Mesenchymal stem cell (in vitro differentiated cells and primary cell): ENCODE measurements at regions not wholly inside any gene's neighbourhood (a gene's known extent, or its start where the extent isn't known, plus 50 kb on each side); places are given as distances from the start of the nearest gene placed in this dataset.

Experiments
- DNase-seq: peaks from one replicate; pipeline ENCODE4 v3.0.0-alpha.2; 2013
- H2AFZ ChIP-seq: one replicate; pipeline ENCODE4 v1.6.1; 2013; ENCODE audit warnings: low read depth, mild to moderate bottlenecking, control low read depth, inconsistent platforms, low read length, moderate library complexity
- H2AK5ac ChIP-seq: 2 replicates; pipeline ENCODE4 v1.6.1; 2013; ENCODE audit warnings: low read length, moderate library complexity, mild to moderate bottlenecking, inconsistent platforms; ENCODE audit not compliant: severe bottlenecking
- H2BK120ac ChIP-seq: one replicate; pipeline ENCODE4 v1.6.1; 2013; ENCODE audit warnings: low read depth, mild to moderate bottlenecking, inconsistent platforms, low read length, moderate library complexity
- H2BK12ac ChIP-seq, 2 experiments: one replicate each; pipeline ENCODE4 v1.6.1; 2013; ENCODE audit warnings: inconsistent platforms in 2 of 2, low read length in 2 of 2, mild to moderate bottlenecking in 2 of 2, moderate library complexity in 2 of 2, control low read depth in 1 of 2
- H2BK15ac ChIP-seq: one replicate; pipeline ENCODE4 v1.6.1; 2013; ENCODE audit warnings: mild to moderate bottlenecking, low read depth, inconsistent platforms; ENCODE audit not compliant: poor library complexity, severe bottlenecking
- H2BK5ac ChIP-seq: 2 replicates; pipeline ENCODE4 v1.6.1; 2013; ENCODE audit warnings: low read depth, mild to moderate bottlenecking, low read length, control low read depth, inconsistent platforms; ENCODE audit not compliant: poor library complexity, severe bottlenecking
- H3K14ac ChIP-seq, 2 experiments: one replicate each; pipeline ENCODE4 v1.6.1; 2013; ENCODE audit warnings: inconsistent platforms in 2 of 2, low read length in 2 of 2, control low read depth in 1 of 2, mild to moderate bottlenecking in 1 of 2, moderate library complexity in 1 of 2
- H3K18ac ChIP-seq, 2 experiments: one replicate each; pipeline ENCODE4 v1.6.1; 2013; ENCODE audit warnings: inconsistent platforms in 2 of 2, low read length in 2 of 2, control low read depth in 1 of 2, low read depth in 1 of 2, mild to moderate bottlenecking in 1 of 2
- H3K23ac ChIP-seq, 2 experiments: one replicate each; pipeline ENCODE4 v1.6.1; 2013; ENCODE audit warnings: inconsistent platforms in 2 of 2, low read length in 2 of 2, mild to moderate bottlenecking in 2 of 2, moderate library complexity in 2 of 2, control low read depth in 1 of 2
- H3K27ac ChIP-seq: 2 replicates; pipeline ENCODE4 v1.5.1; 2013; ENCODE audit warnings: mild to moderate bottlenecking, moderate library complexity, low read length, control low read depth, inconsistent platforms; ENCODE audit not compliant: poor library complexity, severe bottlenecking
- H3K27me3 ChIP-seq, 2 experiments: 2 replicates each; pipeline versions ENCODE4 v1.6.1 to v1.7.0; 2013; ENCODE audit warnings: low read length in 2 of 2, mild to moderate bottlenecking in 2 of 2, moderate library complexity in 2 of 2, control low read depth in 1 of 2, inconsistent platforms in 1 of 2; ENCODE audit not compliant: control insufficient read depth in 1 of 2, insufficient read depth in 1 of 2
- H3K36me3 ChIP-seq, 2 experiments: 2 replicates each; pipeline versions ENCODE4 v1.6.1 to v1.7.0; 2013; ENCODE audit warnings: low read length in 2 of 2, control low read depth in 1 of 2, inconsistent platforms in 1 of 2, low read depth in 1 of 2, mild to moderate bottlenecking in 1 of 2; ENCODE audit not compliant: insufficient read depth in 2 of 2, control insufficient read depth in 1 of 2
- H3K4ac ChIP-seq, 2 experiments: one replicate each; pipeline ENCODE4 v1.6.1; 2013; ENCODE audit warnings: inconsistent platforms in 2 of 2, low read length in 2 of 2, mild to moderate bottlenecking in 2 of 2, moderate library complexity in 2 of 2, control low read depth in 1 of 2, low read depth in 1 of 2
- H3K4me1 ChIP-seq: 2 replicates; pipeline ENCODE4 v1.6.1; 2013; ENCODE audit warnings: low read depth, low read length, control low read depth; ENCODE audit not compliant: control insufficient read depth, insufficient read depth
- H3K4me2 ChIP-seq: 2 replicates; pipeline ENCODE4 v1.6.1; 2013; ENCODE audit warnings: low read length, mild to moderate bottlenecking, inconsistent platforms; ENCODE audit not compliant: poor library complexity, severe bottlenecking
- H3K4me3 ChIP-seq, 2 experiments: 2 replicates each; pipeline versions ENCODE4 v1.5.1 to v1.7.0; 2013; ENCODE audit warnings: low read length in 2 of 2, mild to moderate bottlenecking in 2 of 2, control low read depth in 1 of 2, low read depth in 1 of 2; ENCODE audit not compliant: insufficient read depth in 1 of 2
- H3K79me1 ChIP-seq: replicated peaks from 2 replicates; pipeline ENCODE4 v1.6.1; 2013; ENCODE audit warnings: mild to moderate bottlenecking, control low read depth, low read length, inconsistent platforms; ENCODE audit not compliant: poor library complexity, severe bottlenecking
- H3K9ac ChIP-seq: 2 replicates; pipeline ENCODE4 v1.7.0; 2013; ENCODE audit warnings: mild to moderate bottlenecking, low read length, moderate library complexity
- H3K9me3 ChIP-seq: 2 replicates; pipeline ENCODE4 v1.7.0; 2013; ENCODE audit warnings: mild to moderate bottlenecking, low read length; ENCODE audit not compliant: control insufficient read depth
- H4K8ac ChIP-seq: one replicate; pipeline ENCODE4 v1.6.1; 2013; ENCODE audit warnings: inconsistent platforms, mild to moderate bottlenecking, low read length, moderate library complexity
- H4K91ac ChIP-seq: one replicate; pipeline ENCODE4 v1.6.1; 2013; ENCODE audit warnings: mild to moderate bottlenecking, low read length, inconsistent platforms
- WGBS: methylation state at CpG from one replicate; pipeline ENCODE4 v1.1.7; 2013; ENCODE audit warnings: mixed read lengths; 5-methylcytosine and 5-hydroxymethylcytosine counted together

DNA sequence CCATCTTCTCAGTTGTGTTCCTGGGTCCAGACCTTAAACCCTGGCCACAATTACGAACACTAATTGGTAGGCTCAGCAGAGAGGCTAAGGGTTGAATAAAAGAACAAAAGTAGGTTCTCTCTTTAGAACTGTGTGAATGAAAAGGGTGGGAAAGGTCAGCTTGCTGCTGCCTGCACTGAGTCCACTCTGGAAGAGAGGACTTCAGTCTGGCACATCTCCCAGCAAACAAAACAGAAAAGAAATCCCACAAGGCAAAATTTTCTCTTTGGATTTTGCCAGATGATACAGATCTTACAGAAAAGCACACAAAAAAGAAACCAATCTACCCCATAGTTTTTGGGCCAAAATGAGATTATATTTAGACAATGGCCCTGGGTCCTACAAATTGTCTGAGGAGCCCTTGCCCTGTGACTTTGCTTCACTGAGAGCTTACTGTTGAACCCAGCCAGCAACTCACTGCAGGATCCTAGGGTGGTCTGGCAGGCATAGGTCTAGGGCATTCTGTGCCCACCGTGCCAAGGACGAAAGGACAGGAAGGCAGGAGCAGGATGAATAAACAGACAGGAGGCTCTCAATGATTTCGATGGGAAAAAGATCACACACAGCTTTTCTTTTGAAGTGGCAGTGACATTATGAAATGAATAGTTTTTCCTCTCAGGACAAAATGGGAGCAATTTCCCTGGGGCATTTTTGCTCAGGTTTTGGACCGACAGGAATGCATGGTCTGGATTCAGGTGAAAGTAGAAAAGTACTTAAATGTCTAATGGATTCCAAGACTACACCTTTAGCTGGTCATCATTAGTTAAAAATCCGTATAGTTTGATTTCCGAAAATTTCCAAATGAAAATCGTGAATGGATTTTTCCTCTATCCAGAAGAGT, 68.4 kb upstream of the STAM2 start:
- Histone ChIP-seq H3K4me1 (no peaks in the 10 kb centered on the region), H3K23ac (no peak overlapping the region), H3K27ac (no peak overlapping the region), H2BK5ac (no peak overlapping the region), H2AFZ (no peak overlapping the region), H2BK15ac (no peak overlapping the region), H3K4me3 (no peak overlapping the region), H3K4me2 (no peak overlapping the region), H2BK12ac (no peak overlapping the region), H3K27me3 (no peaks in the 10 kb centered on the region), H3K36me3 (no peaks in the 10 kb centered on the region), H4K8ac (peak overlapping the region; percentile 49), H2AK5ac (no peak overlapping the region), H3K9me3 (peaks cover 4% of the 10 kb centered on the region), H3K18ac (peak overlapping the region in 1 of 2 experiments; percentile 39), H2BK120ac (no peak overlapping the region), H3K79me1 (no peaks in the 10 kb centered on the region), H3K4ac (no peak overlapping the region), H3K9ac (no peak overlapping the region), H3K14ac (no peak overlapping the region), H4K91ac (peak overlapping the region; percentile 78)
- WGBS, result 87% methylated on average over 8 of the region's 8 CpGs
- DNase-seq, result no peak

DNA sequence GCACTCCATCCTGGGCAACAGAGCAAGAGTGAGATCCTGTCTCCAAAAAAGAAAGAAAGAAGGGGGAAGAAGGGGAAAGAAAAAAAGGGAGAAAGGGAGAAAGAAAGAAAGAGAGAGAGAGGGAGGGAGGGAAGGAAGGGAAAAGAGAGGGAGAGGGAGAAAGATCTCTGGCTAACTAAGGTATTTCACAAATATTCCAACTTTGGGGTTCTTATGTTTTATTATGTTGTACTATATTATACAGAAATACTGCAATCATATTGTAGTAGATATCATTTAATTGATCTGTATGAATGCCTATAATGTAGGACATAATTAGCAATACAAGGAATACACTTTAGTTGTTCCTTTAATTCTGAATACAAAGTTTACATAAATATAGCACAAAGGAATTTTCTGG, 70.1 kb upstream of the STAM2 start:
- Histone ChIP-seq H2AFZ (no peak overlapping the region), H3K27me3 (no peaks in the 10 kb centered on the region), H3K36me3 (no peaks in the 10 kb centered on the region), H2BK15ac (no peak overlapping the region), H4K8ac (no peak overlapping the region), H3K27ac (no peak overlapping the region), H3K4me2 (no peak overlapping the region), H3K14ac (no peak overlapping the region), H2BK12ac (no peak overlapping the region), H2BK5ac (no peak overlapping the region), H3K23ac (no peak overlapping the region), H2AK5ac (no peak overlapping the region), H3K4ac (no peak overlapping the region), H3K4me3 (no peak overlapping the region), H3K4me1 (no peaks in the 10 kb centered on the region), H4K91ac (no peak overlapping the region), H3K79me1 (no peaks in the 10 kb centered on the region), H3K9me3 (peaks cover under 1% of the 10 kb centered on the region), H3K9ac (no peak overlapping the region), H2BK120ac (no peak overlapping the region), H3K18ac (no peak overlapping the region)
- no peak for DNase-seq

DNA sequence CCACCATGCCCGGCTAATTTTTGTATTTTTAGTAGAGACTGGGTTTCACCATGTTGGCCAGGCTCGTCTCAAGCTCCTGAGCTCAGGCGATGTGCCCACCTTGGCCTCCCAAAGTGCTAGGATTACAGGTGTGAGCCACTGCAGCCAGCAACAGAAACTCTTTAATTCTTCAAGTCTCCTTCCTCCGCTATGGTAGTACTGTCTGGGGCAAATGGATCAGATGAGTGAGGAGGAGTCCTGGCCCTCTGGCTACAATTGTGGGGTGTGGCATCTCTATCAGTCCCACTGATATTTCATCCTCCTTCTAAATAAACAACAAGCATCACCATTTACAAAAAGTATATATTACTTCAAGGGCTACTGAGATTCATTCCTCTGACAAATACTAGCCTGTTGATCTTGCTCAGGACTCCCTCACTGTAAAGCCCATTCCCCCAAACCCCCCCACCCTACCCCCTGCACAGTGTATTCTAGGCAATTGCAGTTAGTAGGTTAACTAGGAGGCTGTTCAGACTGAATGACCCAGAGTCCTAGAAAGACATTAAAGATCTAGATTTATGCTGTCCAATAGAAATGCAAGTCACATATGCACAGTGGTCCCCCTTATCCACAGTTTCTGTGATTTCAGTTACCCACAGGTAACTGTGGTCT, 71.2 kb upstream of the STAM2 start:
- H3K9ac ChIP-seq, result no peak overlapping the region
- H3K4me1 ChIP-seq, result no peaks in the 10 kb centered on the region
- no peak overlapping the region for H4K91ac ChIP-seq
- H3K23ac ChIP-seq, result no peak overlapping the region
- no peak overlapping the region for H4K8ac ChIP-seq
- H3K27me3 ChIP-seq, result no peaks in the 10 kb centered on the region
- H2BK5ac ChIP-seq, result no peak overlapping the region
- no peak overlapping the region for H2AFZ ChIP-seq
- no peak overlapping the region for H2BK120ac ChIP-seq
- no peak overlapping the region for H2BK12ac ChIP-seq
- no peak overlapping the region for H3K4me2 ChIP-seq
- H3K9me3 ChIP-seq, result no peaks in the 10 kb centered on the region
- H3K4ac ChIP-seq, result no peak overlapping the region
- H3K4me3 ChIP-seq, result no peak overlapping the region
- H3K79me1 ChIP-seq, result no peaks in the 10 kb centered on the region
- no peak overlapping the region for H2BK15ac ChIP-seq
- 88% methylated on average over 4 of the region's 4 CpGs for WGBS
- no peak overlapping the region for H2AK5ac ChIP-seq
- DNase-seq, result no peak
- no peak overlapping the region for H3K27ac ChIP-seq
- H3K18ac ChIP-seq, result no peak overlapping the region
- H3K14ac ChIP-seq, result no peak overlapping the region
- no peaks in the 10 kb centered on the region for H3K36me3 ChIP-seq

DNA sequence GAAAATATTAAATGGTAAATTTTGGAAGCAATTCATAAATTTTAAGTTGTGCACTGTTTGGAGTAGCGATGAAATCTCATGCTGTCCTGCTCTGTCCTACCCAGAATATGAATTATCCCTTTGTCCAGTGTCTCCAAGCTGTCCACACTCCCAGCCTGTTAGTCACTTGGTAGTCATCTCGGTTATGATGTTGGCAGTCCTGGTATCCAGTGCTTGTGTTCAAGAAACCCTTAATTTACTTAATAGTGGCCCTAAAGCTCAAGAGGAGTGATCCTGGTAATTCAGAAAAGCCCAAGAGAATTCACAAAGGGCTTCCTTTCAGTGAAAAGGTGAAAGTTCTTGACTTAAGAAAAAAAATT, 71.8 kb upstream of the STAM2 start:
- Histone ChIP-seq H3K27ac (no peak overlapping the region), H3K36me3 (no peaks in the 10 kb centered on the region), H2AK5ac (no peak overlapping the region), H2BK15ac (no peak overlapping the region), H2BK120ac (no peak overlapping the region), H3K79me1 (no peaks in the 10 kb centered on the region), H3K4ac (no peak overlapping the region), H3K23ac (no peak overlapping the region), H3K4me2 (no peak overlapping the region), H3K9me3 (no peaks in the 10 kb centered on the region), H2AFZ (no peak overlapping the region), H3K14ac (no peak overlapping the region), H3K9ac (no peak overlapping the region), H2BK5ac (no peak overlapping the region), H4K8ac (no peak overlapping the region), H4K91ac (no peak overlapping the region), H3K18ac (no peak overlapping the region), H2BK12ac (no peak overlapping the region), H3K27me3 (no peaks in the 10 kb centered on the region), H3K4me3 (no peak overlapping the region), H3K4me1 (no peaks in the 10 kb centered on the region)
- DNase-seq, result no peak
- WGBS, result 69% methylated on average over 2 of the region's 2 CpGs
